Tibial nerve (tissue), 4 donors: ENCODE measurements at regions not wholly inside any gene's neighbourhood (a gene's known extent, or its start where the extent isn't known, plus 50 kb on each side); places are given as distances from the start of the nearest gene placed in this dataset.

Experiments used
- DNase-seq, 2 donors: peaks; one replicate each; pipeline ENCODE4 v3.0.0-alpha.2; 2019; ENCODE audit warnings: low spot score in 2 of 2
- H3K27ac ChIP-seq, 4 donors: fragments of 200-600 bp; sonication (generic) in 3 of 4; one replicate each; pipeline ENCODE4 v1.5.1; 2017 to 2019; ENCODE audit warnings: mild to moderate bottlenecking in 1 of 4
- H3K27me3 ChIP-seq, 2 donors: fragments of 200-600 bp; sonication (generic) in 1 of 2; one replicate each; pipeline versions ENCODE4 v1.5.1 to v1.6.0; 2017 to 2019
- H3K36me3 ChIP-seq, 3 donors: fragments of 200-600 bp; sonication (generic); one replicate each; pipeline ENCODE4 v1.5.1; 2018 to 2019
- H3K4me1 ChIP-seq, 4 donors: fragments of 200-600 bp; sonication (generic) in 3 of 4; one replicate each; pipeline ENCODE4 v1.5.1; 2017 to 2019
- H3K4me3 ChIP-seq, 4 donors: fragments of 200-600 bp; sonication (generic) in 3 of 4; one replicate each; pipeline ENCODE4 v1.5.1; 2017 to 2019; ENCODE audit warnings: mild to moderate bottlenecking in 1 of 4, moderate library complexity in 1 of 4
- H3K9me3 ChIP-seq, 4 donors: fragments of 200-600 bp; sonication (generic) in 3 of 4; one replicate each; pipeline ENCODE4 v1.5.1; 2017 to 2019
- CTCF ChIP-seq, 5 experiments: fragments of 200-600 bp in 3 of 5; fragments of 450-650 bp in 2 of 5; sonication (generic) in 3 of 5; IDR thresholded peaks; one replicate each; pipeline ENCODE4 v1.5.1; 2016 to 2019; ENCODE audit warnings: antibody characterized with exemption in 5 of 5, mild to moderate bottlenecking in 3 of 5, moderate library complexity in 2 of 5
- EP300 ChIP-seq, 2 donors: sonication (generic); formaldehyde crosslinking; IDR thresholded peaks; one replicate each; pipeline ENCODE4 v1.6.1; 2017; ENCODE audit warnings: antibody characterized with exemption in 2 of 2, mild to moderate bottlenecking in 1 of 2
- POLR2A ChIP-seq, 2 donors: fragments of 450-650 bp; IDR thresholded peaks; one replicate each; pipeline ENCODE4 v1.6.1; 2017; ENCODE audit warnings: antibody characterized with exemption in 2 of 2, mild to moderate bottlenecking in 2 of 2, moderate library complexity in 2 of 2
- WGBS, 2 donors: methylation state at CpG; one replicate each; pipeline ENCODE4 v1.1.5; 2018; 5-methylcytosine and 5-hydroxymethylcytosine counted together

DNA sequence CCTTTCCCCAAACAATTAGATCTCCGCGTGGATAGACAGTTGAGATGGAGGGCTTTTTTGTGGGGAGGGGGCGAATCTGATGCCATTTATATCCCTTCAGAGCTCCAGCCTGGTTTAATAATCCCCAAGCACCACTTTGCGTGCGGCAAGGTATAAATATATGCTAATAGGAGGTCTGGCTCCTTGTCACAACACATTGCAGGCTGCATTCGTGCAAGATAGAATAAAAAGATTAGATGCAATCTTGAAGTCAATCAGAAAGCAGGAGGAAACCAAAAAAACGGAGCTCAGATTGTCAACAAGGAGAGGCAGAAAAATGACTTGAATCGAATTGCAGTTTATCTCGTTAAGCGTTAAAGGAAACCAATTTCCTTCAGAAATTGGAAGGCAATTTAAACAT lies 248.7 kb downstream of the SPTSSA start:
- Histone ChIP-seq H3K36me3 (no peaks in the 10 kb centered on the region), H3K9me3 (peaks cover 0 to 5% (median 0%) of the 10 kb centered on the region in 4 donors), H3K4me1 (no peaks in the 10 kb centered on the region), H3K4me3 (no peak overlapping the region), H3K27me3 (no peaks in the 10 kb centered on the region), H3K27ac (no peak overlapping the region)
- TF ChIP-seq POLR2A (IDR thresholded peaks at IDR 0.05) (no peak), EP300 (IDR thresholded peaks at IDR 0.05) (no peak), CTCF (IDR thresholded peaks at IDR 0.05) (no peak)
- no peak for DNase-seq
- WGBS, 2 donors: 85% methylated on average over 10 of the region's 10 CpGs

DNA sequence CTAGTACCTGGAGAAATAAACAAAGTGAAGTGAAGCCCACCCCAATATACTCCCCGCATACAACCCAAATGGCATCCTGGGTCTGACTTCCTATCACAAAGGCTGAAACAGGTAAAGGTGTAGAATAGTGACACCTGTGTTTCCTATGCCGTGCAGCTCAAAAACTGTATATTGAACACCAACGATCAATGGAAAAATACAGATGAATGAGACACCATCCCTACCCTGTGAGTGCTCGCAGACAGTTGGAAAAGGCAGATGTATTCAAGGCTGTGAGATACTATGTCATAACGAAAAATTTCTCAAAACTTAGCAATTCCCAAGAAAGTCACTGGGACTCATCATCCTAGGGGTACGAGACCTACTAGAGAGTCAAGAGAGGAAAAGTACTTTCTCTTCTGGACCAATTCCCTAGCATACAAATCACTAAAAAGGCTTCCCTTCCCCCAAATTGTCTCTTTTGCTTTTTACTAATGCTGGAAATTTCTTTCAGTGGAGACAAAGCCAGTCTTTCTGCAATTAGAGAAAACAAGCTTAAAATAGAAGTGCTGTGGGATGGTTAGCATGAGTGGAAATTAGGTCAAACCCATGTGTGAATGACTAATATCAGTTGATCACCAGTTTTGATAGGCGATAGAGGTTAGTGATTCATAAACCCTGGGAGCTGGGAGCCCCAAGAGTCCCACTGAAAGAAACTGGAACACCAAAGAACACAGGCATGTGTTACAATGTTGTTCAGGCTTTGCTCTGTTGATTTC lies 249.7 kb downstream of the SPTSSA start:
- no peaks in the 10 kb centered on the region for H3K36me3 ChIP-seq
- WGBS, 2 donors: 72% methylated on average over 7 of the region's 7 CpGs
- peak overlapping the region in 1 of 4 donors; percentile 46 for H3K27ac ChIP-seq

DNA sequence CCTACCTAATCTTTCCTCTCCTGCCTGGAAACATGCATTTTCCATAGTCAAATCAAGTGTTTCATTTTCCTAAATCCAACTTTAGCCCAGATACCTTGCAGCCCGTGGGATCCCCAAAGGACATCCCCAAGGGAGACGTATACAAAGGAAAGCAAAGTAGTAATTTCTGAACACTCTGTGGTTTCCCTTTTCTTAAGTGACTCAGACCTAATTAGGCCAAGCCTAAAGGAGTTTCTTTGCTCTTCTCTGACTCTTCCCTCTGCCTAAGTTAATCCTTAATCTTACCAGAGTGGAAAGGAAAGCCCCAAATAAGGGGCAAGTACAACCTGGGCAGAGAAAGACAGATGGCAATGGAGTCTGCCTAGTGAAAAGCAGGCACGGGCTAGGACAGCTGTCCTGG lies 250.3 kb downstream of the SPTSSA start:
- no peaks in the 10 kb centered on the region for H3K36me3 ChIP-seq
- peaks cover 0 to 6% of the 10 kb centered on the region in 2 donors for H3K27me3 ChIP-seq
- H3K4me3 ChIP-seq: no peak overlapping the region
- H3K27ac ChIP-seq: peak overlapping the region in 1 of 4 donors; percentile 46
- TF ChIP-seq EP300 (IDR thresholded peaks at IDR 0.05): no peak
- no peak for TF ChIP-seq POLR2A (IDR thresholded peaks at IDR 0.05)
- TF ChIP-seq CTCF (IDR thresholded peaks at IDR 0.05): no peak
- no peaks in the 10 kb centered on the region for H3K4me1 ChIP-seq
- DNase-seq: no peak
- H3K9me3 ChIP-seq: peaks cover 0 to 2% (median 0%) of the 10 kb centered on the region in 4 donors
- WGBS, 2 donors: 67% methylated on average over 3 of the region's 3 CpGs

More for the DNA sequence above, 249.7 kb downstream of the SPTSSA start:
- H3K4me3 ChIP-seq: no peak overlapping the region
- no peak for DNase-seq
- peaks cover 0 to 6% of the 10 kb centered on the region in 2 donors for H3K27me3 ChIP-seq
- no peaks in the 10 kb centered on the region for H3K4me1 ChIP-seq
- H3K9me3 ChIP-seq: peaks cover 0 to 5% (median 0%) of the 10 kb centered on the region in 4 donors
- no peak for TF ChIP-seq CTCF (IDR thresholded peaks at IDR 0.05)
- TF ChIP-seq EP300 (IDR thresholded peaks at IDR 0.05): no peak
- TF ChIP-seq POLR2A (IDR thresholded peaks at IDR 0.05): no peak

- H3K27me3 ChIP-seq: peaks cover 0 to 6% of the 10 kb centered on the region in 2 donors
- no peak for DNase-seq
- no peaks in the 10 kb centered on the region for H3K36me3 ChIP-seq
- no peaks in the 10 kb centered on the region for H3K4me1 ChIP-seq
- WGBS, 2 donors: 62 to 70% methylated on average over 3 of the region's 3 CpGs
- H3K4me3 ChIP-seq: no peak overlapping the region
- H3K27ac ChIP-seq: no peak overlapping the region
- no peaks in the 10 kb centered on the region for H3K9me3 ChIP-seq
- no peak for TF ChIP-seq POLR2A (IDR thresholded peaks at IDR 0.05)
- TF ChIP-seq EP300 (IDR thresholded peaks at IDR 0.05): no peak
- no peak for TF ChIP-seq CTCF (IDR thresholded peaks at IDR 0.05)
These were observed 253.5 kb downstream of the SPTSSA start for GRCh38 chr14:34208532-34208931.

DNA sequence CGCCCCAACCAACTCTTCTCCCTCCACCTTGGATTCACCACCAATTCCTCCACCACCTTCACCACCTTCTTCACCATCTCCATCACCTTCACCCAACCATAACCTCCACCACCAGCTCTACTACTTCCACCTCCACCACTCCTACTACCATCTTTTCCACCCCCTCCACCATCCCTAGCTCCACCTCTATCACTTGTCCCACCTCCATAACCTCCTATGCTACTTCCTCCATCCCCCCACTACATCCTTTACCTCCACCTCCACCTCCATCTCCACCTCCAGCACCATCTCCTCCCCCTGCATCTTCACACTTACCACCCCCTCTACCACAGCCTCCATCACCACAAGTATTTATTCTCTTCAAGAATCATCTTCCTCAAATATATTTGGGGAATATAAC lies 254.9 kb upstream of the EGLN3 start:
- no peak overlapping the region for H3K27ac ChIP-seq
- H3K9me3 ChIP-seq: no peaks in the 10 kb centered on the region
- no peak for TF ChIP-seq CTCF (IDR thresholded peaks at IDR 0.05)
- TF ChIP-seq POLR2A (IDR thresholded peaks at IDR 0.05): no peak
- TF ChIP-seq EP300 (IDR thresholded peaks at IDR 0.05): no peak
- H3K4me3 ChIP-seq: no peak overlapping the region
- no peaks in the 10 kb centered on the region for H3K36me3 ChIP-seq
- 95 to 97% methylated on average over 1 of the region's 1 CpG for WGBS, 2 donors
- DNase-seq: no peak
- peaks cover 0 to 6% of the 10 kb centered on the region in 2 donors for H3K27me3 ChIP-seq
- peaks cover 0 to 4% (median 0%) of the 10 kb centered on the region in 4 donors for H3K4me1 ChIP-seq
